H1 (cell line): ENCODE measurements at regions not wholly inside any gene's neighbourhood (a gene's known extent, or its start where the extent isn't known, plus 50 kb on each side); places are given as distances from the start of the nearest gene placed in this dataset.

Experiments
- CTCF ChIA-PET: fragments of 300-600 bp; sonication (Branson Sonifier 250); formaldehyde crosslinking; loops from one replicate; lab custom pipeline; 2021; ENCODE audit not compliant: partially characterized antibody; lab: Charles Lee
- POLR2A ChIA-PET: fragments of 300-600 bp; sonication (Branson Sonifier 250); formaldehyde crosslinking; loops from one replicate; lab custom pipeline; 2021; ENCODE audit warnings: inconsistent platforms; ENCODE audit not compliant: partially characterized antibody; lab: Charles Lee
- DNase-seq, 2 experiments: peaks; one replicate each; pipeline versions ENCODE4 v3.0.0 to v3.0.0-alpha.2; 2010 to 2022; ENCODE audit warnings: low spot score in 2 of 2, low read depth in 1 of 2, mixed read lengths in 1 of 2
- FAIRE-seq: peaks from 2 replicates; lab custom pipeline; 2011; peaks lifted over from hg19 to GRCh38; lab: Jason Lieb, UNC
- H2AFZ ChIP-seq: 2 replicates; pipeline ENCODE4 v1.8.1; 2012; ENCODE audit warnings: low read length, inconsistent platforms
- H2AK5ac ChIP-seq: 2 replicates; pipeline ENCODE4 v1.6.1; 2013; ENCODE audit warnings: low read depth, low read length
- H2BK120ac ChIP-seq: replicated peaks from 2 replicates; pipeline ENCODE3; 2013; ENCODE audit warnings: low read depth, low read length, inconsistent platforms
- H2BK12ac ChIP-seq: 2 replicates; pipeline ENCODE4 v1.6.1; 2013; ENCODE audit warnings: low read depth, low read length
- H2BK15ac ChIP-seq: 2 replicates; pipeline ENCODE4 v1.6.1; 2013; ENCODE audit warnings: low read length
- H2BK20ac ChIP-seq: 2 replicates; pipeline ENCODE4 v1.6.1; 2013; ENCODE audit warnings: low read length
- H2BK5ac ChIP-seq: 2 replicates; pipeline ENCODE4 v1.6.1; 2013; ENCODE audit warnings: low read depth, low read length
- H3K14ac ChIP-seq: 2 replicates; pipeline ENCODE4 v1.6.1; 2013; ENCODE audit warnings: inconsistent platforms; ENCODE audit not compliant: insufficient read length
- H3K18ac ChIP-seq: 2 replicates; pipeline ENCODE4 v1.6.1; 2013; ENCODE audit warnings: low read length; ENCODE audit errors: extremely low read depth
- H3K23ac ChIP-seq: 2 replicates; pipeline ENCODE4 v1.6.1; 2013; ENCODE audit warnings: inconsistent platforms; ENCODE audit not compliant: insufficient read length
- H3K23me2 ChIP-seq: 2 replicates; pipeline ENCODE4 v1.6.1; 2013; ENCODE audit warnings: low read depth, low read length
- H3K27ac ChIP-seq: 2 replicates; pipeline ENCODE4 v1.6.1; 2011; ENCODE audit warnings: low read depth, low read length, inconsistent platforms
- H3K27me3 ChIP-seq, 4 experiments: replicated peaks in 1 of 4; 1 replicate in 1 of 4; 2 replicates in 3 of 4; pipeline versions ENCODE4 v1.6.1 to v1.8.1; 2011 to 2013; ENCODE audit warnings: low read length in 3 of 4, mild to moderate bottlenecking in 3 of 4, inconsistent platforms in 2 of 4, mixed read lengths in 2 of 4, moderate library complexity in 1 of 4; ENCODE audit not compliant: control insufficient read depth in 3 of 4, insufficient read depth in 3 of 4; ENCODE audit errors: extremely low read depth in 1 of 4
- H3K36me3 ChIP-seq, 4 experiments: 2 replicates each; pipeline versions ENCODE4 v1.6.1 to v1.8.1; 2011 to 2013; ENCODE audit warnings: mild to moderate bottlenecking in 4 of 4, low read length in 3 of 4, moderate library complexity in 2 of 4, control low read depth in 1 of 4, inconsistent platforms in 1 of 4; ENCODE audit not compliant: insufficient read depth in 4 of 4, control insufficient read depth in 2 of 4
- H3K4ac ChIP-seq: replicated peaks from 2 replicates; pipeline ENCODE3; 2013; ENCODE audit warnings: low read length, low read depth, mixed read lengths, inconsistent platforms; ENCODE audit not compliant: insufficient read length
- H3K4me1 ChIP-seq, 4 experiments: replicated peaks in 1 of 4; 1 replicate in 1 of 4; 2 replicates in 3 of 4; pipeline versions ENCODE4 v1.6.1 to v1.8.1; 2011 to 2013; ENCODE audit warnings: low read length in 3 of 4, inconsistent platforms in 2 of 4, mixed read lengths in 1 of 4; ENCODE audit not compliant: insufficient read depth in 4 of 4, control insufficient read depth in 3 of 4
- H3K4me2 ChIP-seq, 2 experiments: 2 replicates each; pipeline versions ENCODE4 v1.6.1 to v1.8.1; 2011 to 2013; ENCODE audit warnings: low read depth in 2 of 2, low read length in 2 of 2, control low read depth in 1 of 2, inconsistent platforms in 1 of 2, mild to moderate bottlenecking in 1 of 2; ENCODE audit not compliant: insufficient read depth in 1 of 2
- H3K4me3 ChIP-seq, 4 experiments: fragments of 200-600, 300-600 bp in 1 of 4; sonication (generic), shearing (Covaris generic), sonication (Bioruptor Twin) in 1 of 4; 2 replicates each; pipeline versions ENCODE4 v1.5.1 to v1.8.1; 2011 to 2016; ENCODE audit warnings: low read length in 4 of 4, low read depth in 3 of 4, control low read depth in 2 of 4, inconsistent platforms in 2 of 4, mild to moderate bottlenecking in 2 of 4, mixed read lengths in 1 of 4, moderate library complexity in 1 of 4; ENCODE audit not compliant: insufficient read depth in 2 of 4; ENCODE audit errors: extremely low read depth in 1 of 4
- H3K56ac ChIP-seq: replicated peaks from 2 replicates; pipeline ENCODE3; 2013; ENCODE audit warnings: low read depth, mild to moderate bottlenecking, mixed read lengths, low read length, inconsistent platforms; ENCODE audit not compliant: insufficient read length
- H3K79me1 ChIP-seq: 2 replicates; pipeline ENCODE4 v1.6.1; 2013; ENCODE audit warnings: low read depth, low read length, control low read depth
- H3K79me2 ChIP-seq, 2 experiments: 2 replicates each; pipeline versions ENCODE4 v1.6.1 to v1.8.1; 2012 to 2013; ENCODE audit warnings: low read length in 2 of 2, mild to moderate bottlenecking in 2 of 2, inconsistent platforms in 1 of 2; ENCODE audit not compliant: insufficient read depth in 2 of 2, control insufficient read depth in 1 of 2
- H3K9ac ChIP-seq, 4 experiments: replicated peaks in 1 of 4; 1 replicate in 1 of 4; 2 replicates in 3 of 4; pipeline versions ENCODE4 v1.6.1 to v1.8.1; 2011 to 2013; ENCODE audit warnings: low read depth in 3 of 4, low read length in 3 of 4, control low read depth in 2 of 4, mild to moderate bottlenecking in 2 of 4, moderate library complexity in 2 of 4, inconsistent platforms in 1 of 4; ENCODE audit errors: extremely low read depth in 1 of 4
- H3K9me3 ChIP-seq, 2 experiments: 2 replicates each; pipeline versions ENCODE4 v1.6.1 to v1.8.1; 2012 to 2013; ENCODE audit warnings: mild to moderate bottlenecking in 2 of 2, moderate library complexity in 2 of 2, control low read depth in 1 of 2, inconsistent platforms in 1 of 2, low read depth in 1 of 2, low read length in 1 of 2, mixed read lengths in 1 of 2; ENCODE audit not compliant: insufficient read depth in 2 of 2
- H4K20me1 ChIP-seq, 2 experiments: replicated peaks in 1 of 2; 2 replicates each; pipeline versions ENCODE3 to v1.8.1; 2011 to 2013; ENCODE audit warnings: inconsistent platforms in 2 of 2, low read length in 2 of 2, mild to moderate bottlenecking in 1 of 2; ENCODE audit not compliant: insufficient read depth in 2 of 2, control insufficient read depth in 1 of 2
- H4K5ac ChIP-seq: 2 replicates; pipeline ENCODE4 v1.6.1; 2013; ENCODE audit warnings: low read length, low read depth, mixed read lengths, inconsistent platforms; ENCODE audit not compliant: insufficient read length
- H4K8ac ChIP-seq: 2 replicates; pipeline ENCODE4 v1.8.0; 2013; ENCODE audit warnings: mild to moderate bottlenecking, moderate library complexity, low read length, inconsistent platforms; ENCODE audit not compliant: insufficient read depth; ENCODE audit errors: extremely low read depth
- H4K91ac ChIP-seq: replicated peaks from 2 replicates; pipeline ENCODE3; 2013; ENCODE audit warnings: low read length, mixed read lengths, inconsistent platforms; ENCODE audit not compliant: insufficient read length
- KDM5A ChIP-seq: fragments of 200-600 bp; IDR thresholded peaks from 2 replicates; pipeline ENCODE4 v1.7.1; 2012; ENCODE audit warnings: mild to moderate bottlenecking, low read length, inconsistent platforms, mixed read lengths
- YY1 ChIP-seq: IDR thresholded peaks from 2 replicates; pipeline ENCODE4 v1.6.1; 2011; ENCODE audit warnings: low read depth, mild to moderate bottlenecking, low read length
- WGBS, 2 experiments: shearing (Covaris generic) in 1 of 2; methylation state at CpG; one replicate each; pipeline versions ENCODE4 v1.1.6 to v1.1.7; 2013 to 2015; ENCODE audit warnings: low lambda C conversion rate in 2 of 2, mixed read lengths in 2 of 2, inconsistent platforms in 1 of 2, low coverage in 1 of 2, missing lambda C conversion rate in 1 of 2; ENCODE audit not compliant: insufficient replicate concordance in 2 of 2, insufficient coverage in 1 of 2, insufficient read length in 1 of 2; ENCODE audit errors: extremely low coverage in 1 of 2, missing lambda C conversion rate in 1 of 2; 5-methylcytosine and 5-hydroxymethylcytosine counted together

- no peak overlapping the region for H3K4me2 ChIP-seq
- CTCF ChIA-PET: interaction anchor here (0.9 kb wide), 1 partner anchor 13 kb away, joined by 3 read pairs; no protein-coding TSS in a partner anchor
Measured at GRCh38 chr14:41225433-41225832, 381.2 kb upstream of the LRFN5 start.

More at GRCh38 chr14:41225433-41225832, 381.2 kb upstream of the LRFN5 start:
- no peak overlapping the region for H3K14ac ChIP-seq
- H3K79me2 ChIP-seq: no peaks in the 10 kb centered on the region
- H3K27ac ChIP-seq: no peak overlapping the region
- H4K5ac ChIP-seq: no peak overlapping the region
- no peak overlapping the region for H2BK5ac ChIP-seq
- H3K9ac ChIP-seq: no peak overlapping the region
- no peak overlapping the region for H4K91ac ChIP-seq
- H2AFZ ChIP-seq: no peak overlapping the region
- no peak for DNase-seq
- FAIRE-seq: no peak
- WGBS, 2 experiments: 93% methylated on average over 1 of the region's 1 CpG; no CpG with 5 or more reads in 1 of the 2 experiments
- no peaks in the 10 kb centered on the region for H3K23me2 ChIP-seq
- H3K4me3 ChIP-seq: no peak overlapping the region
- H2BK20ac ChIP-seq: no peak overlapping the region
- H3K23ac ChIP-seq: no peak overlapping the region
- no peaks in the 10 kb centered on the region for H3K79me1 ChIP-seq
- H3K4me1 ChIP-seq: no peaks in the 10 kb centered on the region
- H2AK5ac ChIP-seq: no peak overlapping the region
- H3K9me3 ChIP-seq: no peaks in the 10 kb centered on the region
- H2BK120ac ChIP-seq: no peak overlapping the region
- no peak overlapping the region for H3K56ac ChIP-seq
- H2BK15ac ChIP-seq: no peak overlapping the region
- H4K8ac ChIP-seq: no peak overlapping the region
- no peak overlapping the region for H3K18ac ChIP-seq
- H2BK12ac ChIP-seq: no peak overlapping the region
- no peaks in the 10 kb centered on the region for H3K36me3 ChIP-seq
- no peak for TF ChIP-seq YY1
- no peak for TF ChIP-seq KDM5A
- no peak overlapping the region for H3K4ac ChIP-seq
- H4K20me1 ChIP-seq: no peaks in the 10 kb centered on the region
- POLR2A ChIA-PET: no interaction called here
- H3K27me3 ChIP-seq: no peaks in the 10 kb centered on the region
